Astrocyte (in vitro differentiated cells and primary cell): ENCODE measurements at regions not wholly inside any gene's neighbourhood (a gene's known extent, or its start where the extent isn't known, plus 50 kb on each side); places are given as distances from the start of the nearest gene placed in this dataset.

Source experiments
- EZH2 ChIP-seq: IDR thresholded peaks from 2 replicates; pipeline ENCODE4 v1.6.1; 2012; ENCODE audit warnings: mild to moderate bottlenecking, low read length, inconsistent platforms; ENCODE audit not compliant: insufficient read depth
- TF ChIP-seq, protein P1 (sequence below): IDR thresholded peaks from 2 replicates; pipeline ENCODE4 v1.5.1; 2011; ENCODE audit warnings: low read depth, mild to moderate bottlenecking, inconsistent platforms, low read length, moderate library complexity; ENCODE audit not compliant: insufficient read depth

DNA sequence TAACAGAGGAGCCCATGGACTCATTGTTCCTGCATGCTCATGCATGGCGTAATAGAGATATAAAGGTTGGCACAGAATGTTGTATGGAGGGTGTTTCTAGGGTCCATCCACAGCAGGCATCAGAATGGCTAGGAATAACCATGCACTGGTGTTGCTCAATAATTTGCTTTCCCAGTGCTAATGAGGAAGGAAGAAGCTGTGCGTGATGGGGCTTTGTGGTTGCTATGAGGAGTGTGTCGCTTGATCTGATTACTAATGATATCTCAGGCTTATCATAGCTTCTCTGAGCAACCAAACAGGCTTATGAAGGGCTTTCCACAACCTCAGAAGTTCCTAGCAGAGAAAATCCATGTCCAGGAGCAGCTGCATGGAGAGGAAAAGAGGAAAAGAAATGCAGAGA is 151.3 kb upstream of the TRPC7 start:
- TF ChIP-seq, protein P1, sequence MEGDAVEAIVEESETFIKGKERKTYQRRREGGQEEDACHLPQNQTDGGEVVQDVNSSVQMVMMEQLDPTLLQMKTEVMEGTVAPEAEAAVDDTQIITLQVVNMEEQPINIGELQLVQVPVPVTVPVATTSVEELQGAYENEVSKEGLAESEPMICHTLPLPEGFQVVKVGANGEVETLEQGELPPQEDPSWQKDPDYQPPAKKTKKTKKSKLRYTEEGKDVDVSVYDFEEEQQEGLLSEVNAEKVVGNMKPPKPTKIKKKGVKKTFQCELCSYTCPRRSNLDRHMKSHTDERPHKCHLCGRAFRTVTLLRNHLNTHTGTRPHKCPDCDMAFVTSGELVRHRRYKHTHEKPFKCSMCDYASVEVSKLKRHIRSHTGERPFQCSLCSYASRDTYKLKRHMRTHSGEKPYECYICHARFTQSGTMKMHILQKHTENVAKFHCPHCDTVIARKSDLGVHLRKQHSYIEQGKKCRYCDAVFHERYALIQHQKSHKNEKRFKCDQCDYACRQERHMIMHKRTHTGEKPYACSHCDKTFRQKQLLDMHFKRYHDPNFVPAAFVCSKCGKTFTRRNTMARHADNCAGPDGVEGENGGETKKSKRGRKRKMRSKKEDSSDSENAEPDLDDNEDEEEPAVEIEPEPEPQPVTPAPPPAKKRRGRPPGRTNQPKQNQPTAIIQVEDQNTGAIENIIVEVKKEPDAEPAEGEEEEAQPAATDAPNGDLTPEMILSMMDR, result no peak
- TF ChIP-seq EZH2, result no peak
